PC-3 (cell line): ENCODE measurements at regions not wholly inside any gene's neighbourhood (a gene's known extent, or its start where the extent isn't known, plus 50 kb on each side); places are given as distances from the start of the nearest gene placed in this dataset.

ENCODE experiments used
- ATAC-seq: fragments of 200-7000 bp; cut with Tn5 transposase; 2 replicates; pipeline ENCODE4 v1.9.1; 2020; ENCODE audit warnings: mild to moderate bottlenecking, moderate library complexity
- BruUV-seq: library from RNA; stranded (reverse); fragments of 400-500 nt; replicated peaks from 2 replicates; lab custom pipeline; 2021; lab: Mats Ljungman, UMichigan
- CTCF ChIA-PET: fragments of 300-600 bp; sonication (Branson Sonifier 250); formaldehyde crosslinking; loops from one replicate; lab custom pipeline; 2022; ENCODE audit warnings: antibody characterized with exemption; lab: Charles Lee
- POLR2A ChIA-PET: fragments of 300-600 bp; sonication (Branson Sonifier 250); formaldehyde crosslinking; loops from one replicate; lab custom pipeline; 2022; ENCODE audit warnings: antibody characterized with exemption; ENCODE audit not compliant: unreplicated experiment; lab: Charles Lee
- DNase-seq: peaks from one replicate; pipeline ENCODE4 v3.0.0-alpha.2; 2015
- H2AFZ ChIP-seq: fragments of 300-600 bp; sonication (generic); 2 replicates; pipeline ENCODE4 v1.6.0; 2016; ENCODE audit warnings: antibody characterized with exemption, low read length
- H3F3A ChIP-seq: fragments of 300-600 bp; sonication (generic); one replicate; pipeline ENCODE4 v1.6.0; 2017; ENCODE audit warnings: antibody characterized with exemption, low read length, control low read depth, mild to moderate bottlenecking; ENCODE audit not compliant: unreplicated experiment
- H3K27ac ChIP-seq: fragments of 300-600 bp; sonication (generic); 2 replicates; pipeline ENCODE4 v1.5.1; 2016; ENCODE audit warnings: mild to moderate bottlenecking, low read length
- H3K27me3 ChIP-seq: fragments of 300-600 bp; sonication (generic); 2 replicates; pipeline ENCODE4 v1.6.1; 2016; ENCODE audit warnings: low read length, mixed read lengths
- H3K36me3 ChIP-seq: fragments of 300-600 bp; sonication (generic); 2 replicates; pipeline ENCODE4 v1.6.1; 2016; ENCODE audit warnings: low read depth, mixed run types, low read length, mixed read lengths
- H3K4me1 ChIP-seq: fragments of 300-600 bp; sonication (generic); 2 replicates; pipeline ENCODE4 v1.5.1; 2016; ENCODE audit warnings: low read length; ENCODE audit not compliant: insufficient read depth
- H3K4me2 ChIP-seq: fragments of 300-600 bp; sonication (generic); 2 replicates; pipeline ENCODE4 v1.6.0; 2016; ENCODE audit warnings: low read length
- H3K4me3 ChIP-seq: fragments of 300-600 bp; sonication (generic); 2 replicates; pipeline ENCODE4 v1.5.1; 2016; ENCODE audit warnings: mild to moderate bottlenecking, low read length, mixed read lengths
- H3K79me2 ChIP-seq: fragments of 300-600 bp; sonication (generic); 2 replicates; pipeline ENCODE4 v1.6.1; 2017; ENCODE audit warnings: low read length, mixed read lengths
- H3K9ac ChIP-seq: fragments of 300-600 bp; sonication (generic); 2 replicates; pipeline ENCODE4 v1.6.0; 2016; ENCODE audit warnings: mild to moderate bottlenecking, low read length
- H3K9me2 ChIP-seq: fragments of 300-600 bp; sonication (generic); replicated peaks from 2 replicates; pipeline ENCODE4 v1.6.1; 2016; ENCODE audit warnings: mixed run types, low read length, mixed read lengths
- H3K9me3 ChIP-seq: fragments of 300-600 bp; sonication (generic); 2 replicates; pipeline ENCODE4 v1.6.1; 2016; ENCODE audit warnings: low read length, mixed read lengths
- H4K20me1 ChIP-seq: fragments of 300-600 bp; sonication (generic); 2 replicates; pipeline ENCODE4 v1.6.1; 2016; ENCODE audit warnings: low read length, mixed read lengths
- CTCF ChIP-seq: fragments of 300-600 bp; sonication (generic); conservative IDR thresholded peaks from 2 replicates; pipeline ENCODE4 v1.5.1; 2017; ENCODE audit warnings: antibody characterized with exemption, low read depth, mild to moderate bottlenecking, low read length
- EZH2 ChIP-seq: fragments of 300-600 bp; sonication (generic); IDR thresholded peaks from one replicate; pipeline ENCODE4 v1.6.1; 2017; ENCODE audit warnings: antibody characterized with exemption, mild to moderate bottlenecking, low read length; ENCODE audit not compliant: unreplicated experiment
- EZH2phosphoT487 ChIP-seq: fragments of 300-600 bp; sonication (generic); IDR thresholded peaks from 2 replicates; pipeline ENCODE4 v1.6.1; 2018; ENCODE audit warnings: mild to moderate bottlenecking, antibody characterized with exemption, low read length, borderline replicate concordance
- intact Hi-C: fragments of 100-400 bp; cut with micrococcal nuclease; formaldehyde crosslinking; loops from 2 replicates; pipeline ENCODE4 v1.9.0; 2023

DNA sequence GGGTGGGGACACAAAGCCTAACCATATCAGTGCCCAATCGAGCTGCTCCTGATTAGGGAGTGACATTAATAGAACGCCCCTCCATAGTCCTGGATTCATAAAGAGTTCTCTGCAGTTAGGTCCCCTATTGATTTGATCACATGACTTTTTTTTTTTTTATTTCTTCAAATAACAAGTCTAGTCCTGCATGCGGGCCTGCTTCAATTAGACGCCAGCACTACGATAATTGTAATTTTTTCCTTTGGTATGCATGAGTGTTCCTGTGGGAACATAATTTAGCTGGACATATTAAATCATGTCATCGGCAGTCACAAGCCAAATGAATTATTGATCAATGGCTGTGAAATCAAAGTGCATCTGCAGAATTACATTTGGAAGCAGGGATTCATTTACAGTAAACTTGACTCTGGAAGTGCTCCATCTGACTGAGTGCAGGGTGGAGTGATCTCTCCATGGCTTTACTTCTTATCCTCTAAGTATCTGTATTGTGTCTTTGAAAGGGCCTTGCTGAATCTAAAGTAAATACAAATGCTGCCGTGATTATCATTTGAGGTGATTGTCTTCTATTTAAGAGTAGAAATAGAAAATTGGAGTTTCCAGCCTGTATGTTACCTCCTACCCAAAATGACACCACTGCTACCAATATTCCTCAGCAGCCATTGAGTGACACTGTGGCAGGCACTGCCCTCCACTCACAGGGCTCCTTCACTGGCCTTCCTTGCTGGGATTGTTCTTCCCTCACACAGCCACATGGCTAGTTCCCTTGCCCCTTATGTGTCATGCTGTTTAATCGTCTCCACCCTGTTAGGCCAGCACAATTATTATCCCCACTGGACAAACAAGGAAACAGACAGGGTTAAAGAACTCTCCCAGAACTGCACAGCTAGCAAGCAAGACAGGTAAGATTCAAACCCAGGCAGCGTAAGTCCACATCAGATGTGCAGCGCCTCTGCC, 337.4 kb upstream of the ID2 start:
- no peak for DNase-seq

GRCh38 chr2:8345200-8345599, 336.7 kb upstream of the ID2 start:
- Histone ChIP-seq H3K27ac (no peak overlapping the region), H3K4me2 (no peak overlapping the region), H3F3A (no peaks in the 10 kb centered on the region), H4K20me1 (no peaks in the 10 kb centered on the region), H3K36me3 (no peaks in the 10 kb centered on the region), H3K9ac (no peak overlapping the region), H3K4me3 (no peak overlapping the region), H3K9me3 (no peaks in the 10 kb centered on the region), H3K9me2 (no peaks in the 10 kb centered on the region), H3K27me3 (no peaks in the 10 kb centered on the region), H3K4me1 (no peaks in the 10 kb centered on the region), H3K79me2 (no peaks in the 10 kb centered on the region), H2AFZ (no peak overlapping the region)
- TF ChIP-seq CTCF (no peak), EZH2phosphoT487 (no peak), EZH2 (no peak)
- no peak for DNase-seq
- no peak for ATAC-seq
- no TSS peak for BruUV-seq
- ChIA-PET POLR2A (no interaction called here), CTCF (no interaction called here)
- intact Hi-C loops: no loop called here

More for the DNA sequence above, 337.4 kb upstream of the ID2 start:
- ChIA-PET CTCF (no interaction called here), POLR2A (no interaction called here)
- H3K79me2 ChIP-seq: no peaks in the 10 kb centered on the region
- no peaks in the 10 kb centered on the region for H4K20me1 ChIP-seq
- H3K4me3 ChIP-seq: no peak overlapping the region
- H3K27ac ChIP-seq: no peak overlapping the region
- no peaks in the 10 kb centered on the region for H3K27me3 ChIP-seq
- H3K4me2 ChIP-seq: no peak overlapping the region
- no peaks in the 10 kb centered on the region for H3K9me3 ChIP-seq
- H3F3A ChIP-seq: no peaks in the 10 kb centered on the region
- H3K9ac ChIP-seq: no peak overlapping the region
- no TSS peak for BruUV-seq
- no peaks in the 10 kb centered on the region for H3K4me1 ChIP-seq
- intact Hi-C loops: no loop called here
- ATAC-seq: no peak; the same call in 1 of the 2 replicates
- no peaks in the 10 kb centered on the region for H3K9me2 ChIP-seq
- H2AFZ ChIP-seq: no peak overlapping the region
- H3K36me3 ChIP-seq: no peaks in the 10 kb centered on the region
- no peak for TF ChIP-seq EZH2phosphoT487
- TF ChIP-seq CTCF: no peak
- no peak for TF ChIP-seq EZH2

DNA sequence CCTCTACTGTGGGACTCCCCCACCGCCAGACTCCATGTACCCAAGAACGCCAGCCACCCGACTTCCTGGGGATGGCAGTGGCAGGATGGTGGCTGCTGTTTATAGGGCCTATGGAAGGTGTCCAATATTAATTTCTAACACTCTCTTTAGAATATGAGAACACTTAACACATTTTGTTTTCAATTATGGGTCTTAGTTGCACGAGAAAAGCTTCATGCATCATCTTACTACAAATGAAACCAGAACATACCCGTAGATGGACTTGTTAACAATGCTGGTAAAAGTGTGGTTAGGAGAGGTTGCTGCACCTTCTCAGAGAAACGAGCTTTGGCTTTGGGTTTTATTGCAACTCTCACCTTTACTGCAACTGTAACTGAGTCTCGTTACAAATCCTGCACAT, 335.6 kb upstream of the ID2 start:
- Histone ChIP-seq H3K9ac (no peak overlapping the region), H3K4me2 (no peak overlapping the region), H3K36me3 (no peaks in the 10 kb centered on the region), H3K27ac (no peak overlapping the region), H3K9me2 (no peaks in the 10 kb centered on the region), H2AFZ (no peak overlapping the region), H3K79me2 (no peaks in the 10 kb centered on the region), H4K20me1 (no peaks in the 10 kb centered on the region), H3K4me1 (no peaks in the 10 kb centered on the region), H3K4me3 (no peak overlapping the region), H3K27me3 (no peaks in the 10 kb centered on the region), H3K9me3 (no peaks in the 10 kb centered on the region), H3F3A (no peaks in the 10 kb centered on the region)
- intact Hi-C loops: no loop called here
- TF ChIP-seq EZH2phosphoT487 (no peak), CTCF (no peak), EZH2 (no peak)
- ChIA-PET POLR2A (no interaction called here), CTCF (interaction anchor here (0.6 kb wide), 1 partner anchor 396 kb away, joined by 6 read pairs; no protein-coding TSS in a partner anchor)
- no TSS peak for BruUV-seq
- ATAC-seq (no peak), DNase-seq (no peak)
